RPMI8226 (cell line): ENCODE measurements at regions not wholly inside any gene's neighbourhood (a gene's known extent, or its start where the extent isn't known, plus 50 kb on each side); places are given as distances from the start of the nearest gene placed in this dataset.

ENCODE experiments used
- DNase-seq: peaks from one replicate; pipeline ENCODE4 v3.0.0-alpha.2; 2015

DNA sequence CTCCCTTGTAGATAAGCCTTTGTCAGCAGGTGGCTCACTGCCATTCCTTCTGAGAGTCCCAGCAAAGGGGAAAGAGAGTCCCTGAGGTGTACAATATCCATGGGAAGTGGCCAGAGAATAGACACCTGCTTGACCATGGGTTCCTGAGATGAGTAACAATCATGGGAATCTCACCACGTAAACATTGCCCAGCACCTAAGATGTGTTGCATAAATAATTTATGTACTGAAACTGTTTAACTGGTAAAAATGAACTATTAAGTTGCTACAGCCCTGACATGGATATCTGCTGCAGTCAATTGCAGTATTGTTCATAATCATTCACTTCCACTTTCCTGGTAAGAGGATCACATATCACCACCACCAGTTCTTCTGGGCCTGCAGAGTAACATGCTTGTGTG lies 123.8 kb upstream of the INHBA start:
- no peak for DNase-seq

DNA sequence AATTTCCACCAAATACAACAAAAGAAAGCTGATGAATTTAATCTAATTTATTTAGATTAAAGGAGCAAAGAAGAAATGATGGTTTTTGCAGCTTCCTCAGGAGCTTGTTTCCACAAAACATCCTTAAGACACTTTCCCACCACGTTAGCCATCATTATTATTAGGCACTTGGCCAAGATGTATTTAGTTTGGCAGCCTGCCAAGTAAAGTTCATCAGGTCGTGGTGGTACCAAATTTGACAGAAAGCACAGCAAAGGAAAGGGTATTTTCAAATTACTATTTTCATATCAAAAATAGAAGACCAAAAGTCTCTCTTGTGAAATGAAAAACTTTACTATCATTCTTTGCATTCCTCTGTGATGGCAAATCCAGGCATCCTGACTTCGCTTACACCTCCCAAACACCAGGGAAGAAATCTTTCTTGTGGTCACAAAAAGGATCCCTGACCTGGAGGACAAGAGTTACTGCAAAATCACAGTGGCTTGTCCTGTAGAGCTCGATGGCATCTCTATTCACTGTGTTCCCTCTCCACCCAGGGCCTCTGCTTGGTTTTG lies 123.1 kb upstream of the INHBA start:
- DNase-seq: peak; percentile 16

DNA sequence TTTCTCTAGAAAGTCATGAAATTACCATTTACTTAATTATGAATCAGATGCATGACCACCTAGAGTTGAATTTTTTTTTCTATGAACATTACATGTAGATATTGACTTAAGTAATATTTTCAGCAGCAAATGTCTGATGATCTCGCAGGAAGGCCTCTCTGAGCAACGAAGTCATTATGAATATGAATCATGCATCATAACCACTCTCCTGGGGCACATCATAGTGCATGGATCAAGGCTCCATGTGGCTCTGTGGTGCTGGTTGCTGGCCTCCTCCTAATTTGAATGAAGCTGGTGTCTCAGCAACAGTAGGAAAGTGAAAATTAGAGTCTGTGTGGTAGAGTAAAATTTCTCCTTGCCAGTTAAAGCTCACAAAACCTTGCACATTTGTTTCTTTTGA lies 121.4 kb upstream of the INHBA start:
- DNase-seq: no peak

DNA sequence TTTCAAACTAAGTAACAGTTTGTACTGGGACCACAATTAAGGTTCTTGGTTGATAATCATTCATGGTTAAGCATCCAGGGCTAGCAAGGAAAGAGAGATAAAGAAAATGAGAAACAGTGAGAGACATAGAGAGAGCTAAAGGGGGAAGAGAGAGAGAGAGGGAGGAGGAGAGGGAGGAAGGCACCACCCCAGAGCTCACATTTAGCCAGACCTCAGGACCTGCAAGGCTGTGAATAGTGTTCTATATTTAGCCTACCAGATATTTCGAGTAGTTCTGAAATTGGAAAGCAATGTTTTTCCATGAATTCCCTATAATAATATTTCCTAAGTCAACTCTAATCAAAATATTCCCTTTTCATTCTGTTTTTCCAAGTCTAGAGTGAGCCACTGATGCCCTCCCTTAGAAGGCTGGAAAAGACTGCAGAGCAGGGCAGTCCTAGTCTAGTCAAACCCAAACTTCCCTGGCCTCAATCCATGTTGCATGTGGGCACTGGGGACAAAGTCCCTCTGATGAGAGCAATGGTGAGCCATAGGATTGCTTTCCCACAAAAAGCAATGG lies 119.4 kb upstream of the INHBA start:
- no peak for DNase-seq

DNA sequence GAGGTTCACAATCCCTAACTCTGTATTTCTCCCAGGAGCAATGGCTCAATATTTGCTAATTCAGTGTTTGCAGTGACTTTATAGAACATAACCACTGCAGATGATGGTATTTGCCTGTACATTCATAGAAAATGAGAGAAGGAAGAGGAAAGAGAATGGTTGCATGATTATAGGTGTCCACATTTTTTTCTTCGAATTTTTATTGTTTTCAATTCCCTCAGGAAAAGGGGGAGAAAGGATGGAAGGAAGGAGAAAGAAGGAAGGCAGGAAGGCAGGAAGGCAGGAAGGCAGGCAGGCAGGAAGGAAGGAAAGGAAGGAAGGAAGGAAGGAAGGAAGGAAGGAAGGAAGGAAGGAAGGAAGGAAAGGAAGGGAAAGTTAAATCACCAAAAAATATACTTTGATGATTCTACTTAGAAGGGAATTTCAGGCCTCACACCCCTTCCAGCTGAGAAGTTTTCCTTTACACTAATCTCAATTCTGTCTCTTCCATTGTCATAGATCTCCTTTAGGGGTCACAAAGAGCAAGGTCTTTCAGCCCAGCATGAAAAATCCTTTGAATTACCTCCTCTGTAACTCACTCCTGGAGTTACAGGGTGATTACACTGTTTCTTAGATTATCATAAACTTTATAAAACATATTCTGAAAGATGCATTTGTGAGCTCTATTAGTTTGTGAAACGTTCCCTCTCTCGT lies 118.8 kb upstream of the INHBA start:
- no peak for DNase-seq

DNA sequence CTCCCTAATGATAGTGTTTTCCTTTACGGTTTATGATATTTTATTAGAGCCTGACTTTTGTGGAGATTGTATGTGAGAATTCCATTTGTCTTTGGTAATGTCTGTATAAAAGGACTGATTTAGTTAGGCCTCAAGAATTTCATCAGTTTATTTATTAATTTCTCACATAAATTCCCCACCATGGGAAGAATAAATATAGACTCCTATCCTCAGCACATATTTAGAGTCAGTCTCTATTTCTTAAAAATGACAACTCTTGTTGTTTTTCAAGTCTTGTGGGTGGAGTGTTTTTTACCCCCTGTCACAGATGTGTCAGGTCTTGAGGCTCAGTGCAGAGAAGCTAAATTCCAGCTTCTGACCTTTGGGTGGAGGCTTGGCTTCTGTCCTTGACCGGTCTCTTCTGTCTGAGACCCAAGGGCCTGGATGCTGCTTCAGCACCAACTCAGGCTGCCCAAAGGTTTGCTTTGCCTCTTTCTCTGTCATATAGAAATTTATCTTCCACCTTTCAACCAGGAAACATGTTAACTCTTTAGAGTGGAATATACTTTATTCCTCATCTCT lies 117.3 kb upstream of the INHBA start:
- DNase-seq: peak; percentile 19

DNA sequence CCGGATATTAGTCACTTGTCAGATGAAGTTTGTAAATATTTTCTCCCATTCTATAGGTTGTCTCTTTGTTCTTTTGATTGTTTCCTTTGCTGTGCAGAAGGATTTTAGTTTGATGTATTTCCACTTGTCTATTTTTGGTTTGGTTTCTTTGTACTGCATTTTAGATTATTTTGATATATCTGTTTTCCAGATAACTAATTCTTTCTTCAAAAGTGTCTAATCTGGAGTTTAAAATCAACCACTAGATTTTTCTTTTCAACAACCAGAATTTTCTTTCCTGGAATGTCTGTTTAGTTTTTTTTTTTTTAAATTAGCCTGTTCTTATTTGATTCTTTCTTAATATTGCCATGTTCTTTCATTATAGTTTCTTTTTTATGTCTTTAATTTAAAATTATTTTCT lies 116.8 kb upstream of the INHBA start:
- DNase-seq: no peak

DNA sequence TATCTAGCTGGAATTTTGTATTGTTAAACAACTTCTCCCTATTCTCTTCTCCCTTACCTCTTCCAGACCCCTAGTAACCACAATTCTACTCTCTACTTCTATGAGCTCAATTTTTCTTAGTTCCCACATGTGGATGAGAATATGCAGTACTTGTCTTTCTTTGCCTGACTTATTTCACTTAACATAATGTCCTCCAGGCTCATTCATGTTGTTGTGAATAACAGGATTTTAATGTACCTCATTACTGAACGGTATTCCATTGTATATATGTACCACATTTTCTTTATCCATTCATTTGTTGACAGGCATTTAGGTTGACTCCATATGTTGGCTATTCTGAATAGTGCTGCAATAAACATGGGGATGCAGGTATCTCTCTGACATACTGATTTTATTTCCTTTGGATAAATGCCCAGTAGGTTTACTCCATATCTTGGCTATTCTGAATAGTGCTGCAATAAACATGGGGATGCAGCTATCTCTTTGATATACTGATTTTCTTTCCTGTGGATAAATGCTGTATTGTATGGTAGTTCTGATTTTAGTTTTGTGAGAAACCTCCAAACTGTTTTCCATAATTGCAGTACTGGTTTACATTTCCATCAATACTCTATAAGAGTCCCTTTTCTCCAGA lies 116.0 kb upstream of the INHBA start:
- DNase-seq: no peak

DNA sequence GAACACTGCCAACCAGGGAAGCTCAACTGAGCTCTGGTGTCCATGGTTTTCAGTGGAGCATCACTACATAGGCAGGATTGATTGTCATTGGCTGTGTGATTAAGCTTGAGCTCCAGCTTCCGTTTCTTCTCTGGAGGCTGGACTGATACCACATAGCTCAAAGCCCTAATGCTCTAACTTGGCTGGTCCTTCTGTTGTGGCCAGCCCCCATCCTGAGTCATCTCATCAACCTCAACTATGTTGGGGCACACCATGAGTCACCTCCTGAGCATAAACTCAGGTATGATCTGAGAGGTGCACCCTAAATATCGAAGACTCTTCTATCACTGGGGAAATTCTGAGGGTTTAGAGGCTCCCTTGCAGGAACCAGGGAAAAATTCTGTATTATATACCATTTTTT lies 114.5 kb upstream of the INHBA start:
- no peak for DNase-seq

DNA sequence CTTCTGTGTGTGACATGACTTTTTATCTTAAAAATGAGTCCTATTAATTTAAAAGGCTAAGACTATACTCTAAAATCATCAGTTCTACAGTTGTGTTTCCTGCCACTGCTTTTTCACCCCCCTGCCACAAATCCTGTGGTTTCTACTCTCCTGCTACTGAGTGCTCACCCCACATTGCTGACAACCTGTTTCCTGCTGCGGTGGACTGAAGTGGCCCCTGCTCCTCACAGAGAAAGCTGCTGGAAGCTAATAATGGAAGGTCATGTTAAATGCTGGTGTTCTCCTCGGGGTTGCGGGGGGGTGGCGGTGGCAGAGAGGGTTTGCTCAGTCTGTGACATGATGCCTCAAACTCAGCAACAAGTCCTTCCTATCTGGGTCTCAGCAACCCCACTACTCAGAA lies 113.2 kb upstream of the INHBA start:
- peak; percentile 43 for DNase-seq

DNA sequence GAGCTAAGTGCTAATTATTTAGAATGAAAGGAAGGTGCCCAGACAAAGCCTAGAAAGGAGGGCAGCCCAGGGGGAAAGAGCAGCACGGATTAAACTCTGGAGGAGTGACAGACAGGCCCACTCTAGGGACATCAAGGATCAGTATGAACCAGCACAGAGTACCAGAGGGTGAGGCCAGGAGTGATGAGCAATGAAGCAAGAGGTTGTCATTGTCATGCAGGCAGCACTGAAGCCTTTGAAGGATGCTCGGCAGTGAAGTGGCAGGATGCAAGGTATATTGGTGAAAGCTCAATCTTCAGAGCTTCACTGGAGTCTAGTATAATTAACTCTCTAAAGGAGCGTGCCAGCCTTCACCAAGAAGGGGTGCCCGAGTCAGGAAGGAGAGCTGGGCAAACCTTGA lies 112.0 kb upstream of the INHBA start:
- DNase-seq: no peak

DNA sequence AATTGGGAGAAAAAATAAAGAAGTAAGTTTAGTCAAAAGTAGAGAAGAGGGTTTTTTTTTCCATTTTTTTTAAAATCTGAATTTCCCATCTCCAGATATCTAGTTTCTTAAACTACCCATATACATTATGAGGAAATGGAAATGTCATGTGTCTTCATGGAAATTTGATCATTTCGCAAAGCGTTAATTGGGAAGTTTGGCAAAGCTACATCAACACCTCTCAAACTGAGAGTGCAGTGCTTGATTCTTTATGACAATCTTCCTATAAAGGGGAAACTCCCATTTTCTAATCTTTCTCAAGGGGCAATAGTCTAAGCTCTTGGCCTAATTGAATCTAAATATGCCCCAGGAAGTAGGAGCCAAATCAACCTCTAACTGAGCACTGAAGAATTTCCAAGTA lies 110.4 kb upstream of the INHBA start:
- no peak for DNase-seq

DNA sequence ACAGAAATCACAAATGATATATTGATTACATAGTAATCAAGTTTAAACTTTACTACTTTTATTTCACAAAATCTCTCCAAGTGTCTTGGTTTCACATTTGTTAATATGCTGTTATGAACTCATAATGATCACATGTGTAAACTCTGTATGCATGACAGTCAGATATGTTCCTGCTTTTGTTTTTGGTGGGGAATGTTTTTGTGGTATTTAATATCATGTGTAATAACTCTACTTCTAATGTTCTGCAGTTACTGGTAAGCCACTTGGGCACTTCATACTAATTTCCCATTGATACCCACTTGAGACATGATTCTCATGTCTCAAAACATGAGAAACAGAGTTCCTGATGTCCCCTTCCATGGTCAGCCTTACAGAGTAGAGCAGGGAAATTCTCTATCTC lies 109.1 kb upstream of the INHBA start:
- DNase-seq: no peak

DNA sequence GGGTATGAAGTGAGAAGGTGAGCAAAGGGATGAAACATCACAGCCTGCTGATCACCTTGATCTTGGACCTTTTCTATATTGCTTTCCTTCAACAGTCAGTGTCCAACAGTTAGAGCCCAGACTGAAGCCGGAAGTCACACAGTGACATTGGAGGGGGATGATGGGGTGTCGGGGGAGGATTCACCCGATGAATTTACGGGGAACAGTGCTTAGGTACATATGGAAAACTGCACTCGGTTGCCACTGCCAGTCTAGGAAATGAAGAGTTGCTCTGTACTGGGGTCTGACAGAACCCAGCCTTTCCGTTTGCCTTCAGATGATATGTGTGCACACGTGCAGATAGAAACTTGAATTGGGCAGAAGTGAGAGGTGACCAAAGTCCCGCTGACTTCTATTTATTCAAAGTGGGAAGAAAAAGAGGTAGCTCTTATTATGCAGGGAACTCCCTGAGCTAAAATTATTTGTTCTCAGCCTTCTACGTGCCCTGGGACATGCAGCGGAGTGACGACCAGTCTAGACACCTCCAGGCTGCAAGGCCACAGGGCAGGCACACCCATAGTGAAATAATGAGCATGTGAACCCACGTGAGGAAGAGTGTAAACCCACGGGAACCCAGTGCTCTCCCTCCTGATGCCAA lies 107.2 kb upstream of the INHBA start:
- DNase-seq: no peak

DNA sequence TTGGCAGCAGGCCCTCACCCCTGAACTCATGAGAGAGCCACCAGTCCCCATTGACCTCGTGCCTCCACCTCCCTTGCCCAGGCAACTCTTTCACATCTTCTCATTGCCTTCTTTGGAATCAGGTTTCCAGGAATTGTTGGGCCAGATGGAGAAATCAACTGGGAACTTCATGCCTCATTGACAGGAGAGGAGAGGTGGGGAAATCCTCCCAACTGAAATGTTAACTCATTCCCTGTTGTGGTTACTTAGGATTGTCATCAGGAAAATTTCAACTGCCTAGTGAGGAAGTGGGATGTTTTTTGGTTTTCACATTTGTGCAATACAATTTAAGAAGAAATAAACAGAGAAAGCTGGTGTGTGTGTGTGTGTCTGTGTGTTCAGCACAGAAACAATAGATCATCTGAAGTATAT lies 106.6 kb upstream of the INHBA start:
- no peak for DNase-seq

DNA sequence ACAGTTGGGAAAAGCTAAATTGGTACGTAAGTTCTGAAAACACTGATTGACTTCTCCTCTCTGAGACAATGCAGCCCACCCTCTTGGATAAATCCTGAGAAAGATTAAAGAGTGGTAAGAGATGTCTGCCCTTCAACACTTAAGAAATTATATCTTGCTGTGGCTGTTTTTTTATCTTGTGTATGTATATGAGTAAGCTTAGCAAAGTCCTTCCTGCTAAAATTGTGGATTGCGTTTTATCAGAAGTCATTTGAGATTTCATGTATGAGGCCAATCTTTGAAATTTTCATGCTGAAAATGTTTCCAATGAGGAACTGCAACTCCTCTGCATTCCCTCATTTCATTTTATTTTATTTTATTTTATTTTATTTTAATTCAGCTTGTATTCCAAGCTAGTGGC lies 106.2 kb upstream of the INHBA start:
- no peak for DNase-seq

DNA sequence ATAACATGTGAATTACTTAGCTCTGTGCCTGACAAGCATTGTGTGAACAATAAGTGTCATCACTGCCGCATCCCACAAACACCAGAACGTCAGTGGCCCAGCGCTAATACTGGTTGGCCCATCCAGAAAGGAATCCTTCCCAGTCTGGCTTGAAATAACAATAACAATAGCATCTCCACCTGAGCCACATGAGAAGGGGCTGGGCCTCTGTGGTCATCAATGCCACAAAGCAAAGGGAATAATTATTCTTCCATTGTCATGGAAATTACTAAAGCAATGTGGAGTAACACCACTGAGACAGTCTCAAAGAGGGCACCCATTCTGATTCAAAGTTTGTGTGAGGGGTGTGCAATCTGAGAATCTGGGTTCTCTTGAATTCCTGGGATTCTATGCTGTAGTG lies 105.7 kb upstream of the INHBA start:
- DNase-seq: no peak

DNA sequence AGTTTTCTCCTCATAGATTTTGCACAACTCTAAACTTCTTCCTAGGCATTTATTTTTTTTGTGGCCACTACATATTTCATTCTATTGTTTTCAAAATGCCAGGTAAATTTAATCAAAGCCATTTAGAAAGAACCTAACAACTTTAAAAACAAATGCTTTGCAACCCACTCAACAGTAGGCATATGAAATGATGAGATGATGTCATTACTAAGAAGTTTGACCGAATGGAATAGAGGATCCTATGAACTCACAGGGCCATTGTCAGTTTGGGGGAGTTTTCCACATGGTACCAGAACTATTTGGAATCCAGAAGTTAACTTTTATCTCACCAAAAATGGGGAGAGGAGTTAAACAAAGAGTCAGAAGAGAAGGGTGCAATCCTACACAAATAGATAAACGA lies 100.7 kb upstream of the INHBA start:
- no peak for DNase-seq

DNA sequence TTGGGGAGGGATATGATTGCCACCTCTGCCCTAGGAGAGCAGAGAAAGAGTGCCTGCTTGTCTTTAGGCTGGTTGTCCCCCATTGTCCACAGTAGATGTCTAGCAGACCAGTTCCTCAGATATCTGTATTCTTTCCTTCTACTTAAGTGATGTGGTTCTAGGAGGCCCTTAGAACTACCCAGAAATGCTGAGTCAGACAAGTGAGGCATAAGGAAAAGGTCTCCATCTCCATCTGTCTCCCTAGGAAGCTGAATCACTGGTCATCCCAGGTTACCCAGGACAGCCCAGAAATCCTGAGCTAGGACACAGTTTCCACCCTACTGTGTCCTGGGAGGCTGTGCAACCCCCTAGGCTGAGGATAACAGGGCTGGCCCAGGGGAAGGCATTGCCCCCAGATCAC lies 93.4 kb upstream of the INHBA start:
- no peak for DNase-seq

DNA sequence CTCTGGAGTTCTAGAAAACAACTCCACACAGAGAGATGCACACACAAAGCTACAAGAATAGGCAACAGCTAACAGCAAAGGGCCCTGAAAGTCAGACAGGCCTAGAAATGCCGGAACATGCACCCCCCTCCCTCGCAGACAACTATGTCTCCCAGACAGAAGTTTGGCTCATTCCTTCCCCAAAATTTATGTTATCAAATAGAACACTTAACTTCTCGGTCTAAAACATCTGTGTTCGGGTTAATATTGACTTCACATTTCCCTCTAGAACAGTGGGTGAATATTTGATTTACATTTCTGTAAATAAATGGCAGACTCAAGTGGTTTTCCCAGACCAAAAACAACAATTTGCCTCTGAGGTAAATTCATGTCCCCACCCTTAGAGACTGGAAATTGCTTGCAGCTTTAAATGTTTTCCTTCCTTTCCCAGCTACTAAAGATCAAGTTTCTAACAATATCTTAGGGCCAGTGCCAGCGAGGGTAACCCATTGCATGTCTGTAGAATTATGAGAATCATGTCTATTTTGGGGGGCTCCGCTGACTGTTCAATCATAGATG lies 92.5 kb upstream of the INHBA start:
- no peak for DNase-seq

DNA sequence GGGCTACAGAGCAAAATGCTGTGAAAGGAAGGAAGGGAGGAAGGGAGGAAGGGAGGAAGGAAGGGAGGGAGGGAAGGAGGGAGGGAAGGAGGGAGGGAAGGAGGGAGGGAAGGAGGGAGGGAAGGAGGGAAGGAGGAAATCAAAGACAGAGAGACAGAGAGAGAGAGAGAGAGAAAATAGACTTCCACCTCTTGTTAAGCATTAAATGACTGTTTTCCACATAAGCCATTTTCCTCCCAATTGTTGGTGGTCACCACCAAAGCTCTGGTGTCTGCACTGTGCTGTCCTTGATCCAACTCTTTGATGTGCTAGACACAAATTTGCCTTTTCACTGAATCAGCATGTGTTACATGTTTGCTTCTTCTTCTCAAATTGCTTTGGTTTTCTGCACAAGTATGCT lies 90.7 kb upstream of the INHBA start:
- DNase-seq: no peak

DNA sequence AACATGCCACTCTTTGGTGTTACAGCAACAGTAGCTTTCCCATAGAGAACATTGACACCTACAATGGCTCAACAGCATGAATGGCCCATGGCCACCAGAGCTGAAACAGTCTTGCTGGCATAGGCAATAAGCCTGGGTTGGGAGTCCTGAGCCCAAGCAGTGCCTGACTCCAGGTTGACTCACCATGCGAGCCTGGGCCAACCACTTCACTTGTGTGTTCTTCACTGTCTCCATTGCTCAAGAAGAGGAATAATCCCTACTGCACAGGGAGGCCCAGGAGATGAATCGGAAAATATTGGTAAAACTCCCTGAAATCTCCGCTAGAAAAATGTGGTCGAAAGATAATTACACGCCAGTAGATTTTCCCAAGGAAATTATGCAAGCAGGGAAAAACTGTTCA lies 89.2 kb upstream of the INHBA start:
- DNase-seq: no peak

DNA sequence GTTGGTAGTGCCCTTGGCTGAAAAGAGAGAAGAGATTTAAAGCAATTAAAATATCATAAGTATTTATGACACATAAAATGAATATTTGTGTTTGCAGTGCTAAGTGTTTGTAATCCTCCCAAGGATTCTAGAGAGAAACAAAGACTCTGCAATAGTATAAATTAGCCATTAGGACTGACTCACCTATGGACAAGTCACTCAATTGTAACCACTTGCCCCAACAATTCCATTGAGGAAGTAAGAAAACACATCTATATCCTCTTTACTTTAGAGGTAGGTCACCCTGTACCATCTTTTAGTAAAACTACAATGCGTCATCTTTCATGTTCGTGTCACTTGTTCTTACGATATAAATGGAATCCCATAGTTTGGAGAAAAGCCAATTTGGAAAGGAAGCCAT lies 85.7 kb upstream of the INHBA start:
- DNase-seq: no peak
